ENCODE measurements at regions not wholly inside any gene's neighbourhood (a gene's known extent, or its start where the extent isn't known, plus 50 kb on each side); places are given as distances from the start of the nearest gene placed in this dataset.

- no peaks in the 10 kb centered on the region for H3K27me3 Mint-ChIP-seq (ENCODE audit: low read depth)
- DNase-seq (ENCODE audit: low spot score in 2 of 2, unreplicated experiment in 2 of 2): no peak
- H3K36me3 Mint-ChIP-seq: no peaks in the 10 kb centered on the region
- no peaks in the 10 kb centered on the region for H3K9me3 Mint-ChIP-seq
- peaks cover 29% of the 10 kb centered on the region for H3K4me1 Mint-ChIP-seq
- no peak for TF ChIP-seq CTCF (IDR thresholded peaks at IDR 0.05; ENCODE audit: unreplicated experiment)
- no peak overlapping the region for H3K4me3 Mint-ChIP-seq
- H3K27ac Mint-ChIP-seq: no peak overlapping the region
These were observed 81.9 kb upstream of the HIVEP1 start for GRCh38 chr6:11930240-11930639.

GRCh38 chr6:11929241-11929835 lies 82.8 kb upstream of the HIVEP1 start:
- Mint-ChIP-seq H3K9me3 (no peaks in the 10 kb centered on the region), H3K27me3 (ENCODE audit: low read depth) (no peaks in the 10 kb centered on the region), H3K4me1 (peaks cover 29% of the 10 kb centered on the region), H3K27ac (no peak overlapping the region), H3K36me3 (no peaks in the 10 kb centered on the region), H3K4me3 (no peak overlapping the region)
- DNase-seq (ENCODE audit: low spot score in 2 of 2, unreplicated experiment in 2 of 2): no peak
- TF ChIP-seq CTCF (IDR thresholded peaks at IDR 0.05; ENCODE audit: unreplicated experiment): no peak

GRCh38 chr6:11926594-11927407 lies 85.3 kb upstream of the HIVEP1 start:
- H3K4me3 Mint-ChIP-seq: no peak overlapping the region
- no peak for DNase-seq (ENCODE audit: low spot score in 2 of 2, unreplicated experiment in 2 of 2)
- no peak for TF ChIP-seq CTCF (IDR thresholded peaks at IDR 0.05; ENCODE audit: unreplicated experiment)
- no peaks in the 10 kb centered on the region for H3K27me3 Mint-ChIP-seq (ENCODE audit: low read depth)
- H3K4me1 Mint-ChIP-seq: peaks cover 45% of the 10 kb centered on the region
- H3K27ac Mint-ChIP-seq: peak overlapping the region; percentile 67
- no peaks in the 10 kb centered on the region for H3K36me3 Mint-ChIP-seq
- H3K9me3 Mint-ChIP-seq: no peaks in the 10 kb centered on the region

GRCh38 chr6:11925805-11926204 lies 86.3 kb upstream of the HIVEP1 start:
- Mint-ChIP-seq H3K4me1 (peaks cover 47% of the 10 kb centered on the region), H3K27ac (no peak overlapping the region), H3K4me3 (no peak overlapping the region), H3K9me3 (no peaks in the 10 kb centered on the region), H3K36me3 (no peaks in the 10 kb centered on the region), H3K27me3 (ENCODE audit: low read depth) (no peaks in the 10 kb centered on the region)
- no peak for DNase-seq (ENCODE audit: low spot score in 2 of 2, unreplicated experiment in 2 of 2)
- TF ChIP-seq CTCF (IDR thresholded peaks at IDR 0.05; ENCODE audit: unreplicated experiment): no peak

- Mint-ChIP-seq H3K9me3 (no peaks in the 10 kb centered on the region), H3K27me3 (ENCODE audit: low read depth) (no peaks in the 10 kb centered on the region), H3K4me3 (no peak overlapping the region), H3K36me3 (no peaks in the 10 kb centered on the region), H3K27ac (peak overlapping the region; percentile 44), H3K4me1 (peaks cover 67% of the 10 kb centered on the region)
- no peak for DNase-seq (ENCODE audit: low spot score in 2 of 2, unreplicated experiment in 2 of 2)
- no peak for TF ChIP-seq CTCF (IDR thresholded peaks at IDR 0.05; ENCODE audit: unreplicated experiment)
These were observed 88.5 kb upstream of the HIVEP1 start for GRCh38 chr6:11923621-11924020.

Data from mesothelial cell of epicardium (in vitro differentiated cells).